ENCODE measurements at regions not wholly inside any gene's neighbourhood (a gene's known extent, or its start where the extent isn't known, plus 50 kb on each side); places are given as distances from the start of the nearest gene placed in this dataset.

- H3K4me3 ChIP-seq (ENCODE audit: low read length): no peak overlapping the region
- no peak for DNase-seq (ENCODE audit: low read depth, low spot score)
Measured at GRCh38 chr13:31031482-31031881, 99.0 kb downstream of the TEX26 start.

- no peak for DNase-seq (ENCODE audit: low read depth, low spot score)
- H3K4me3 ChIP-seq (ENCODE audit: low read length): no peak overlapping the region
Measured at GRCh38 chr13:31029102-31029501, 96.6 kb downstream of the TEX26 start.

- no peak overlapping the region for H3K4me3 ChIP-seq (ENCODE audit: low read length)
- no peak for DNase-seq (ENCODE audit: low read depth, low spot score)
Measured at GRCh38 chr13:31027136-31027535, 94.7 kb downstream of the TEX26 start.
